Stimulated activated CD4-positive, alpha-beta T cell treated with anti-CD3 and anti-CD28 coated beads, Interleukin-2, amount 100 ng/mL, for 48 hours (primary cell): ENCODE measurements at regions not wholly inside any gene's neighbourhood (a gene's known extent, or its start where the extent isn't known, plus 50 kb on each side); places are given as distances from the start of the nearest gene placed in this dataset.

Experiments used
- DNase-seq, 2 donors: peaks; one replicate each; pipeline ENCODE4 v3.0.0-alpha.2; 2020

DNA sequence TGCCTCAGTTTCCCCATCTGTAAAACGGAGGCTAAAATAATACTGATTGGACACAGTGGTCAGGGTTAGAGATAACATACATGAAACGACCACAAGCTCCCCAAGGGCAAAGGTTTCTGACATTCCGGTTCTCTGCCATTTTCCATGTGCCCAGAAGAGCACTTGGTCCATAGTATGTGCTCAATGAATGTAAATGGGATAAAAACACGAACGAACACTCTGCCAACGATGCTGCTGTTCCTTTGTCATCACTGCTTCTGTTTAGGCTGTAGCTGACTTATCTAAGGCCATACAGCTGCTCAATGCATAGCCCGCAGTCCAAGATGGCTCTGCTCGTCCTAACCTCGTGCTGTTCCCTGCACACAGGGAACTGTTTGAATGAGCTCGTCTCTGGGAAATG, 102.0 kb downstream of the RMI2 start:
- no peak for DNase-seq

GRCh38 chr16:11447836-11448235, 102.6 kb downstream of the RMI2 start:
- no peak for DNase-seq

GRCh38 chr16:11448796-11449416, 103.6 kb downstream of the RMI2 start:
- no peak for DNase-seq

DNA sequence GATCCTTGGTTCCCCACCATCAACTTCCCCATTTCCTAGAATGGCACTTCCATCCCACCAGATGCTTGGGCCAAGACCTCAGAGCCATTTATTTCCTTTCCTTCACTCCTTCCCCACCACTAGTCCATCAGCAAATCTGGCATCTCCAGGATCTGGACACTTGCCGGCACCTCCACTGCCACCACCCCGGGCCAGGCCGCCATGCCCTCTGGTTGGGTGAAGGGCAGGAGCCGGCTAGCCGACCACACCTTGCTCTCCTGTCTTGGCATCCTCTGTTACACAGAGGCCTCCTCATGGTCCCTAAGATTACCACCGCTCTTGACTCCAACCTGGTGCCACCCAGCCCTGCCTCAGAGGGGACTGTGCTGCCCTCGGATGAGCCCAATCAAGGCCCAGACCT, 104.5 kb downstream of the RMI2 start:
- no peak for DNase-seq

GRCh38 chr16:11450136-11450535, 104.9 kb downstream of the RMI2 start:
- no peak for DNase-seq

- no peak for DNase-seq
Measured at GRCh38 chr16:11452298-11452697, 107.0 kb downstream of the RMI2 start.

GRCh38 chr16:11452746-11453389, 107.6 kb downstream of the RMI2 start:
- DNase-seq = no peak

DNA sequence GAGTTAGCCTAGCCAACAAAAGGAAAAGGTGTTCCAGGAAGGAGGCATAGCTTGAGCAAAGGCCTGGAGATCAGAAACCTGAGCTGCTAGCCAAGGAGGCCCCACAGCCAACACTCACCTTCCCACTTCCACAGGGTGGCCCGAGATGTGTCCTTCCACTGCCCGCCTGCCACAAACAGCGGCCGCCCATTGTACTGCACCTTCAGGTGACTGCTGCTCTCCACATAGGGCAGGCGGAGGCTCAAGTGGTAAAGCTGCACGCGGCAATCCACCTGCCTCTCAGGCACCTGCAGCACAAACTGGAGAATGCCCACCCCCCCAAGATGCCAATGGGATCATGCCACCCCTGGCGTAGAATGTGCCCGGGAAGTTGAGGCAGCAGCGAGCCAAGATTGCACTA, 111.5 kb downstream of the RMI2 start:
- DNase-seq = no peak

DNA sequence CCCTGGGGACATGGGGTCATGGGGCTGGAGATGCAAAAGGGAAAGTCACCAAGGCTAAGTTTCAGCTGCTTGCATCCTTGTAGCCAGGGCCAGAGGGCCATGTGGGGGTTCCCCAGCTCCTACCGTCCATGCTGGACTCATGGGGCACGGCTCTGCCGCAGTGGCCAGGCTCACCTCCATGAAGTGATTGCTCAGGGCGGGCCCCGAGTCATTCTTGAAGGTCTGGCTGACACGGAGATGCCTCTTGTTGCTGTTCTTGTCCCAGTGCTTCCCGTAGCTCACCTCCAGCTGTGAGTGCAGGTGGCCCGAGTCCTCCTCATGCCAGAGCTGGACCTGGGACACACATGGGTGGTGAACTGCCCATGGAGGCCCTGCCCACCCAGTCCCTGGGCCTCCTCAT, 114.5 kb downstream of the RMI2 start:
- DNase-seq = no peak

DNA sequence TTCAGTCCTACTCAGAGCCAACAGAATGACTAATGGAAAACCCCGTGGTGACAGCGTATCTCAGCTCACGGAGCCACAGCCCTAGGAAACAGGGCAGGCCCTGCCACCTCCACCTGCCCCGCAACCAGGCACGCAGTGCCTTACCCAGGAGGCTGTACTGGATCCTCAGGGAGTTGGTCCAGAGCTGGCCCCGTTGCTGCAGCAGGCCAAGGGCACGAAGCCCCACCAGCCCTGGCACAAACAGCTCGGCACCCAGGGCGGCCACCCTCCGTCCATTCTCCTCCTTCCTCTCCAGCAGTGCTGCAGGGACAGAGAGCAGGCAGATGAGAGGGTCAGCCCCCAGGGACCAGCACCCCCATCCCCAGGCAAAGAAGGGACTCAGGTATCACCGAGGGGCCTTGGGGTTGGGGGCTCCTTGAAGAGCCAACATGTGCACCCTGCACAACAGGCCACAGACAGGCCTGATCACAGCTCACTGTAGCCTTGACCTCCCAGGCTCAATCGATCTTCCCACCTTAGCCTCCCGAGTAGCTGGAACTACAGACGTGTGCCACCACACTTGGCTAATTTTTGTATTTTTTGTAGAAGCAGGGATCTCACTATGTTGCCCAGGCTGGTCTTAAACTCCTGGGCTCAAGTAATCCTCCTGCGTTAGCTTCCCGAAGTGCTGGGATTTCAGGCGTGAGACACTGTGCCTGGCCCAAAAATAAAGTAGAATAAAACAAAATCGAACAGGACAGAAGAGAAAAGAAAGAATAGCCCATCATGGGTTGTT, 115.7 kb downstream of the RMI2 start:
- DNase-seq = no peak

- no peak for DNase-seq
Measured at GRCh38 chr16:11461595-11461990, 116.3 kb downstream of the RMI2 start.

- DNase-seq = no peak
Measured at GRCh38 chr16:11462036-11462435, 116.8 kb downstream of the RMI2 start.

DNA sequence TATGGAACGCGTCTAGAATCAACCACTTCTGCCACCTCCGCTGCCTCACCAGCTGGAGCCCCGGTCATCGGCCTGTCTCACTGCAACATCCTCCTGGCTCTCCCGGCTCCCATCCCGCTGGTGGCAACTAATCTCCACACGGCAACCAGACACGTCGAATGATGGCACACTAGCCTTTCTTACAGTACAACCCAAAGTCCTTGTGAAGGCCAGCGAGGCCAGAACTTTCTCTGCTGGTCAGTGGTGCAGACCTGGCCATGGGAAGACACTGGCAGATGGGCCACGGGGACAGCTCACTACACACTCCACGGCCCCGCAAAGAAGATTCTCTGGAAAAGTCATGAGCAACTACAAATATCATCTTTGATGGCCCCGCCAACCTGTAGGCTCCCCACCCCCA, 117.6 kb downstream of the RMI2 start:
- DNase-seq = no peak

DNA sequence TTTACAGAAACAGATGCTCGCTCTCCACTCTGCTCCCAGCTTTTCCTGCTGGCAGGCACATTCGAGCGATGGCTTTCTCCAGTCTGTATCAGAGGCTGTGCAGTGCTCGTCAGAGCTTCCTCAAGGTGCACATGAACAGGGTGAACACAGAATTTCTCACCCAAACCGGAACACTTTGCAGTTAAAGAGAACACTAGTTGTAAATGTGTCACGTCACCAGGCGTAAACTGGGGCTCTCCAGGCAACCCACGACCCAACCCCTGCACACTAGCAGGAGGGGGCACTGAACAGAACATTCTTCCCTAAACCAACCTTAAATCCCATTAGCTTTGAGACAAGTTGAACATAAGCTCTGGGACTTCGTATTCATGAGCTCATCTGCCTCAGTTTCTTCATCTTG, 119.0 kb downstream of the RMI2 start:
- no peak for DNase-seq

DNA sequence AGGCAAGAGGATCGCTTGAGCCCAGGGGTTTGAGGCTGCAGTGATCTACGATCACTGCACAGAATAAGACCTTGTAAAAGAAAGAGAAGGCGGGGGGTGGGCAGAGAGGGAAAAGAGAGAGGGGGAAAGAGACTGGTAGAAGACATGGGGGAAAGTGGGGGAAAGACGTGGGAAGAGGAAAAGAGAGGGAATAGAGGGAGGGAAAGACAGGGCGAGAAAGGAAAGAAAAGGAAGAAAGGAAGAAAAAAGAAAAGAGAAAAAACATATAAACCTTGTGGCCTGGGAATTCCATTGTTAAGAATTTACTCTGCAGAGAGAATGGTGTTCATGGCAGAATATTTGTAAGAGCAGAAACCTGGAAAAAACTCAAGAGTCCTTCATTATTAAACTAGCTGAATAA, 120.4 kb downstream of the RMI2 start:
- DNase-seq = no peak

GRCh38 chr16:11470676-11471415, 115.9 kb downstream of the LITAF start:
- no peak for DNase-seq

DNA sequence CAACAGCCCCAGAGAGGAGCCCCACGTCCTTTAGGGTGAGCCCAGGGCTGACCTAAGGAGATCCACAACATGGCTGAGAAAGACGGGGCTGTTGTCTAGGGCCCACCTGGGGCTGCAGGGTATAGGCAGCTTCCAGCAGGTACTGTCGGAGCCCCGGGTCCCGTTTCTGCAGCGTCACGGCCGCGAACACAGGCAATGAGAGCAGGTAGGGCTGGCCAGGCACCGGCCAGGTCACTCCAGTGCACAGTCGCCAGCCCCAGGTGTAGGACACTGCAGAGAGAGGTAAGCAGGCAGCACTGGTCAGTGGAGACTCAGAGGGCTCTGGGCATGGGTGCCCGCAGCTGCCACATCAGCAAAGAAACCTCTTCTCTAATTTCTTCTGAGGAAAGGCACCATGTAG, 115.2 kb downstream of the LITAF start:
- no peak for DNase-seq

DNA sequence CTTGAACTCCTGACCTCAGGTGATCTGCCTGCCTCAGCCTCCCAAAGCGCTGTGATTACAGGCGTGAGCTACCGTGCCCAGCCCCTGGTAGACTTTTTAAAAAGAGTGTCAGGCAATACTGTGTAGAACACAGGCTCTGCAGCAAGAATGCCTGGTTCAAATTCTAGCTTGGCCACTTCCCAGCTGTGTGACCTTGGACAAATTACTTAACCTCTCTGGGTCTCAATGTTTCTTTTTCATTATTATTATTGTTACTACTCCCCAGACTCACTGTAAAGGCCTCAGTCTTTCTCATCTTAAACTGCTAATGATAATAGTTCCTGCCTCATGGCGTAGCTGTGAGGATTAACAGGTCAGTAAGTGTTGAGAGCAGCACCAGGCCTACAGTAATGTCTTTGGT, 114.3 kb downstream of the LITAF start:
- no peak for DNase-seq

GRCh38 chr16:11472851-11473250, 113.9 kb downstream of the LITAF start:
- DNase-seq = no peak

GRCh38 chr16:11473728-11474127, 113.0 kb downstream of the LITAF start:
- no peak for DNase-seq

DNA sequence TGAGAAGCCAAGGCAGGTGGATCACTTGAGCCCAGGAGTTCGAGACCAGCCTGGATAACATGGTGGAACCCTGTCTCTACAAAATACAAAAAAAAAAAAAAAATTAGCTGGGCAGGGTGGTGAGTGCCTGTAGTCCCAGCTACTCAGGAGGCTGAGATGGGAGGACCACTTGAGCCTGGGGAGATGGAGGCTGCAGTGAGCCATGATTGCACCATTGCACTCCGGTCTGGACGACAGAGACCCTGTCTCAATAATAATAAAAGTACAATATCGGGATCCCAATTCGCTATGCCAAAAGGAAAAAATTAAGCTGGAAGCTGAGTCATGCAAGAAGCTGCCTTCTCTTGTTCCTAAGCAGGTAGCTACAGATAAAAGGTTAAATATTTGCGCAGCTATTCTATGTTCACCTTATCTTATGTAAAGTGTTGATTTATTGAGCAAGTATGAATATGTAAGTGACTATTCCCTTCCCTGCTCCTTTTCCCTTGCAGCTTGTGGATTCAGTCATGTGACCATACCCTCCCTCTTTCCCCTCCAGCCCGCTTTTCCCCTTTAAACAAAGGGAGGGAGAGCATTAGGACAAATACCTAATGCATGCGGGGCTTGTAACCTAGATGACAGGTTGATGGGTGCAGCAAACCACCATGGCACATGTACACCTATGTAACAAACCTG, 112.0 kb downstream of the LITAF start:
- no peak for DNase-seq

- no peak for DNase-seq
Measured at GRCh38 chr16:11475896-11476630, 110.7 kb downstream of the LITAF start.
